HG02571 (cell line): ENCODE measurements at regions not wholly inside any gene's neighbourhood (a gene's known extent, or its start where the extent isn't known, plus 50 kb on each side); places are given as distances from the start of the nearest gene placed in this dataset.
"Not testable (repeated sequence)": the region's sequence is repeated elsewhere in the genome, so short reads cannot be mapped to it uniquely, and the experiment has no call there.

Experiments
- ATAC-seq: cut with Tn5 transposase; IDR thresholded peaks from one replicate; pipeline ENCODE4 v1.9.1; 2021; ENCODE audit warnings: mild to moderate bottlenecking, moderate library complexity; ENCODE audit not compliant: unreplicated experiment

DNA sequence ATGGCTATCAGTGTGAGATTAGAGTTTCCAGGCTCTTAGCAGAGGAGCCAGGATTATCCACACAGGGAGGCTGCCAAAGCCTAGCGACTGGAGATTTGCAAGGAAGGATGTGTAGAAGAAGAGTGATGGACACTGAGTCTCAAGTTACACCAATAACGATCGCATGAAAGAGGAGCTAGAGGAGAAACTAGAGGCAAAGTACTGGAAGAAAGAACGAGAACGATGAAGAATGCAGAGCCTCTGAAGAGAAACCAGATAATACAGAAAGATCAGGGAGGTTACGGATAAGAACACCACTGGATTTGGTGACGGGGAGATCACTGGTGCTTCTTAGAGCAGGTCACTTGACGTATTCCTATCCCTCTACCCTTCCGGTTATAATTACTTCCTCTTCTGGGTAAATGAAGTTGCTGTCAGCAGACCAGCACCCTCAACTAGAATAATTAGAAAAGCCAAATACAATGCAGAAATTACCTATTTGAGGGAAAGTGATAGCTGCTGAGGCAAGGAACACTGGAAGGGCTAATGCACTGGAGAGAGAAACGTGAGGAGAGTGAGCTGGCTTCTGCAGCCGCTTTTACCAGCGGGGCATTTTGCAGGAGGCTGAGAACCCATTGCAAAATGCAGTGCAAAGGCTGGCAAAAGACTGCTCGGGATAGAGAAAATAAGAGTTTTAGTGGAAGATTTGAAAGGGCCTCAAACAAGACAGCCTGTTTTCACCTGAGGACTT is 93.1 kb upstream of the HIF1A start:
- ATAC-seq: no peak

DNA sequence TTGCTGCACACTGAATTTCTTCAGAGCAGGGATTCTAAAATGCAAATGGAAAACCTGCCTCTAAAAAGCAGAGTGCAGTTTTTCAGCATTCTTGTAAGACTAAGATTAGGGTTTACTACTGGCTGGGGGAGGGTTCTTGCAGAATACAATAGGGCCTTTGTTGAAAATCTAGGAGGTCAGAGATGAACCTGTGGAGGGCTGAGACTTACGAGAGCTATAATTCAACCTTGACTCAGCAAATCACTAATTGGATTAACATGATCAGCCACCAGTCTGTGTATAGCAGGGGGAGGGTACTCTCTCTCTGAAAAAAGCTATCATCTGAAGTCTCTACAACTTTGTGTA is 92.6 kb upstream of the HIF1A start:
- ATAC-seq: no peak

DNA sequence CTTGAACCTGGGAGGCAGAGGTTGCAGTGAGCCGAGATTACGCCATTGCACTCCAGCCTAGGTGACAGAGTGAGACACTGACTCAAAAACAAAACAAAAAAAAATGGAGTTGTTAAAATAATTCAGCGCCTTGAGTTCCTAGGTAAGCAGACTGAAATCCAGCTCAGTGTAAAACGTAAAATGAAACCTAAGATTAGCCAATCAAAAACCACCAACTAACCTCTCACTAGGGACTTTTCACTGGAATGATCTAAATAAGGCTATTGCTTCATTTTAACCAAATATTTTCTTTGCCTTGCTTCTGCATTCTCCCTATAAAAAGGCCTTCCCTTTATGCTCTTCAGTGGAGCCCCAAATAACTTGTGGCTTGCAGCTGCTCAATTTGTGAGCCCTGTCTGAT is 91.6 kb upstream of the HIF1A start:
- ATAC-seq: no peak

DNA sequence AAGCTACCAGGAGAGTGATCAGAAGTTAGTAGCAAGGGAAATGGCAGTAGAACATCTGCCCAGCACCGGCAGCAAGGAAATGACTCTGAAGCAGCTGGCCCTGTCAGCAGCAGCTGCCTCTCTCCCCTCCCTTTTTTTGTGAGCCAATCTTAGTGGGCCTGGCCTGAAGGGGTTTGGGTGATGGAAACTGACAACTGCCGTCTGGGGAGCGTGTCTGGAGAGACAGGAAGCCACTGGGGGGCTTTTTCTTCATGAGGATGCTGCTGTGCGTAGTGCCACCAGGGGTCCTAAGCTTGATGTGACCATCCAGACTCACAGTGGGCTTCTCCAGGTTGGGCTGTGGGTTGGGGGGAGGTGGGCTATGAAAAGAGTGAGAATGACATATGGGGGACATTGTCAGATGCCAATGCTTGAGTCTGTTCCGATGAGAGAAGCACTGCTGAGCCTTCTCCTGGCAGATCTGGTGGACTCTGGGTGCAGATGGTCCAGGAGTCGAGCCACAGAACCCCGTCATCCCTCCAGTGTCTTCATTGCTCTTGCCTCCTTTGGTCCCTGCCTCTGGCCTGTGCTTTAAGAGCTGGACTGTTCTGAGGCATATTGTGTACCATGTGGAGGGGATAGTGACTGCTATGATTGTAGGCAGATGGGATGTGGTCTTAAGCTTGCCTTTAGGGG is 87.6 kb upstream of the HIF1A start:
- ATAC-seq: no peak

GRCh38 chr14:61608245-61609165 is 86.8 kb upstream of the HIF1A start:
- no peak for ATAC-seq

DNA sequence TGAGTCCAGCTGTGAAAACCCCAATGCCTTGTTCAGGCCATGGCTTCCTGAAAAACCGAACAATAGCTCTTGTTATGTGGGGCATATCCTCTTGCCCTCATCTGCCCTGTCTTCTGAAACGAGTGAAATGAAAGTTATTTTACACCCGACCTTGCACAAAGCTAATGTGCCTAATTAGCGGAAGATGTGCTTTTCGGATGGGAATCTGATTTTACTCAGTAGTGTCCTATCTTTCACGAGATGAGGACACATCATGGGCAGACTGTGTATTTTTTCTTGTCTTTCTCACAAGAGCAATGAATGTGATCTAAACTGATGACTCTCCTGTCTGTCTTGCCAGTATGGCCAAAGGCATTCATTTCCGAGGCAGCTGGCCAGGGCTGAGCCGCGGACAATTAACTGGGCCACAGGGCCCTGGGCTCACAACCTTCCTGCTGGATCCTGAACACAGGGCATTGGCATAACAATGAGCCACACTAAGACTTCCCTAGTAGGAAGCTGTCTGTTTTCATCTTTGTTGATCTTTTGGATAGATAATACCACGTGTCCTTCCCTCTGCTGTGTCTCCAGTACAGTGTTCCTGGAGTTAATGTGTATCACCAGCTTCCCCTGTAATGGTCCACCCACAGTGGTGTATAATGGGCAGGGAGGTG is 86.0 kb upstream of the HIF1A start:
- ATAC-seq: no peak

DNA sequence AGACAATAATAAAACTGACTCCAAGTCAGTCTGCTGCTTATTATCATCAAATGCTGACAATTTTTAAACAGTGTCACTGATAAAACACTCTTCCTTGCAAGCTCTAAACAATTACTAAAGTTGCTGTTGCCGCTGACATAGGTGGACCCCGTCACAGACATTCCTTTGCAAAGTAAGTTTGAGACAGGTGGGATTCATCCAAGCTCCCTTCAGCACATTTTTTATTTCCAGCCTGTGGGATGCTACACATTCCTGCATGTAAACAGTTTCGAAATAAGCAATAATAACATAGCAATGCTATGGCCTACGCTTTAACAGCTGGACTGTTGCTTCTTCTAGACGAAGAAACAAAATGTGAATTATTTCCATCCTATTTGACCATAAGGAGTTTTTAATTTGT is 85.4 kb upstream of the HIF1A start:
- no peak for ATAC-seq

GRCh38 chr14:61610900-61611299 is 84.4 kb upstream of the HIF1A start:
- ATAC-seq: no peak

- ATAC-seq: no peak
Observed at GRCh38 chr14:61611880-61612630, 83.3 kb upstream of the HIF1A start.

GRCh38 chr14:61613006-61613405 is 82.3 kb upstream of the HIF1A start:
- not testable (repeated sequence) for ATAC-seq

DNA sequence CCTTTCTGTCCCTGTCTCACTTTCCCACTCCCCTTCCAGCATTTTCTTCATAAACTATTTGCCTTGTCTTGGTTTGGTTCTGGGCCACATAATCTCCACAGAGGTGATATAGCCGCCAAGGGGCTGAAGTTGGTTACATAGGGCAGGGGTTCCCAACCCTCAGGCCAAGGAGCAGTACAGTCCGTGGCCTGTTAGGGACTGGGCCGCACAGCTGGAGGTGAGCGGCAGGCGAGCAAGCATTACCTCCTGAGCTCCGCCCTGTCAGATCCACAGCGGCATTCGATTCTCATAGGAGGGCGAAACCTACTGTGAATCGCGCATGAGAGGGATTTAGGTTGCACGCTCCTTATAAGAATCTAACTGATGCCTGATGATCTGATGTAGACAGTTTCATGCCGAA is 80.6 kb upstream of the HIF1A start:
- ATAC-seq: no peak

DNA sequence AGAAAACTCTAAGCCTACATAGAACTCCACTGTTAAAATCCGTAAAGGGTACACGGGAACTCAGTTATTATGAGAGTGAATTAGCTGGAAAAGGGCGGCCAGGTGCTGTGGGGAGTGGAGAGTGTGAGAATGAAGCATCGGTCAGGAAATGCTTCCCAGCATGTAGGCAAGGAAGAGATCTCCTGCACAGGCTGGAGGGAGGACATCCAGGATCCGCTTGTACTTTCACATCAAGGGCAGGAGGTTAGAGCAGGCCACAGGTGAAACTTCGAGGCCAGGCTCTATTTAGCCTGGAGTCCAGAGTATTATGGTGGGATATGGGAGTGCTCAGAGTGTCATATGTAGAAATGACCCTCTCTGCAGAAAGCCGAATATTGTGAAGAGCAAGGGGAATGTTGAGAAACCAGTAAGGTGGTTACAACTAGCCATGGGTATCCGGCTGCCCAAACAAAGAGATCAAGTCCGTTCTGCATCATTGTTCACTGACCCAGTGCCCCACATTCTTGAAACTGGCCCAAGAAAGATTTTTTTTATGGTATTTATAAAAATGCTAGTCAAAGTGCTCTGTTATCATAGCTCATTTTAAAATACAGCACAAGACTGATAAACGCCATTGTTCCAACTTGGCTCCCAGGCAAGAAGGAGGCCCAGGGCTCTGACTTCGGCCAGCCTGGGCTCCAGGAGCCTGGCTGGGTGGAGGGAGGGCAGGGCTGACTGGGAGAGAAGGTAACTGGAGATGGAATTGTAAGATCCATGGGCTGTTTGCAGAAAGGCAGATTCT is 79.4 kb upstream of the HIF1A start:
- ATAC-seq: no peak

GRCh38 chr14:61616524-61617185 is 78.7 kb upstream of the HIF1A start:
- ATAC-seq: no peak

- ATAC-seq: no peak
Observed at GRCh38 chr14:61618448-61618847, 76.9 kb upstream of the HIF1A start.

- no peak for ATAC-seq
Observed at GRCh38 chr14:61619494-61619893, 75.8 kb upstream of the HIF1A start.

DNA sequence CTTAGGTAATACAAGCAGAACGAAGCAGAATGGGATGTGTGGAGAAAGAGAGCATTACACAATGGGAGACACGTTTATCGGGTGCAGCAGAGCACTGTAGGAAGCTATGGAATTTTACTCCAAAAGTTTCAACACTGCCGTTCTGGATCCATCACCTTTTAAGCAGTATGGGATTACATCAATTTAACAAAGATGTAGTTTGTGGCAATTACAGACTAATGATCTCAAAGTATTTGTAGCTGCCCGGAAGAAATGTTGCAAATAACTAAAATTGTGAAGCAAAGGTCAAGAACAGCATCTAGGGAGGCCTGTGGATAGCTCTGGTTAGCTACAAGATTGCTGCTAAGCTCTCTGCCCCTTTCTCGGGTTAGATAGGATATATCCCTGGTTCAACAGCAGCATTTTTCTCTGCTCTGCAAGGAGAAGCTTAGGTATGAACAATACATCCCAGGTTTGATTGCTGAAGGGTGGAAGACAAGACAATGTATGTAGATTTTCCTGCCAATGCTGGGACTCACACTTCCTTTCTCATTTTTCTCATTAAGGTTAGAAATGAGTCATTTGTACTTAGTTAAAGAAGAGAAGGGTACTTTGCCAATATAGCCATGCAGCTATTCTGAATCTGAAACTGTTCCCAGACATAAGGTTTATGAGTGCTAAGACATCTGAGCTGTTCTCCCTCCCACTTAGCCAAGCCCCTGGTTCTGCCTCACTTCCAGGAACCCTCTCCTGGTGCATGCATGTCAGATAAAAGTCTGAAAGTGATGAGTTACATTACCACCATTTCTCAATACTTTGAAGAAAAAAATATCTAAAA is 75.0 kb upstream of the HIF1A start:
- no peak for ATAC-seq

DNA sequence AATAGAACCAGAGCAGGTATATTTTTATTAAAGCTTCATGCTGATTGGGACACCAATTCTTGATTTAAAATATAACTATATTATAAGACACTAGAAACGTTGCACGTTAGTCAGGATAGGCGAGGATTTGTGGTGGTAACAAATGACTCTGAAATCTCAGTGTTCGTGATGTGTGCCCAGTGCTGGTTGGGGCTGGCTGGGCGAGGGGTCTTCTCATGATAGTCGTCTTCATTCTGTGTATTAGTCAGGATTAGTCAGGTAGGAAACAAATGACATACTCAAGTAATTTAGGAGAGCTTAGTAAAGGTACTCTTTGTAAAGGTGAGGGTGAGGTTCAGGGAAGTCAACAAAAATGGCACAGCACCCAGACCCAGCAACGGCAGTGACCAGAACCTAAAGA is 73.9 kb upstream of the HIF1A start:
- ATAC-seq: no peak

- no peak for ATAC-seq
Observed at GRCh38 chr14:61622051-61622450, 73.3 kb upstream of the HIF1A start.
